Neural progenitor cell (in vitro differentiated cells): ENCODE measurements at regions not wholly inside any gene's neighbourhood (a gene's known extent, or its start where the extent isn't known, plus 50 kb on each side); places are given as distances from the start of the nearest gene placed in this dataset.

Source experiments
- EZH2phosphoT487 ChIP-seq: fragments of 200-600 bp; sonication (generic); IDR thresholded peaks from 2 replicates; pipeline ENCODE4 v1.6.1; 2017; ENCODE audit warnings: antibody characterized with exemption
- TF ChIP-seq, protein P1 (sequence below): fragments of 200-600 bp; sonication (generic); IDR thresholded peaks from 2 replicates; pipeline ENCODE4 v1.5.1; 2017; ENCODE audit warnings: antibody characterized with exemption, mild to moderate bottlenecking

DNA sequence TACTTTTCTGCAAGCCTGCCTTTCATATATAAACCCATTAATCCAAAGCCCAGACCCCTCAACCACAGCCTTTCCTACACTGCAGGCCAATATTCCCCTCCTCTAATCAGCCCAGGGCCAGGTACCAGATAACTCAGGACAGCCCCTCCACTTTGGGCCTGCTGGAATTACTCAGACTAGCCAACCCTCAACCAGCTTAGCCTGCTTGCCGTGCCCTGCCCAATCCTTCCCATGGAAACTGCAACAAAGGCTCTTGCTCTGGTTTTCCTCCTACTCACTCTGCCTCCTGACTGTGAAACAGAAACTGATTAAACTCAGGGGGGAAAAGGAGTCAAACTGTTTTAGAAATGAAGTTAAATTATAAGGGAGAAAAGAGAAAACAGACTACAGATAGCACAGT lies 248.1 kb downstream of the KLF13 start:
- TF ChIP-seq, protein P1, sequence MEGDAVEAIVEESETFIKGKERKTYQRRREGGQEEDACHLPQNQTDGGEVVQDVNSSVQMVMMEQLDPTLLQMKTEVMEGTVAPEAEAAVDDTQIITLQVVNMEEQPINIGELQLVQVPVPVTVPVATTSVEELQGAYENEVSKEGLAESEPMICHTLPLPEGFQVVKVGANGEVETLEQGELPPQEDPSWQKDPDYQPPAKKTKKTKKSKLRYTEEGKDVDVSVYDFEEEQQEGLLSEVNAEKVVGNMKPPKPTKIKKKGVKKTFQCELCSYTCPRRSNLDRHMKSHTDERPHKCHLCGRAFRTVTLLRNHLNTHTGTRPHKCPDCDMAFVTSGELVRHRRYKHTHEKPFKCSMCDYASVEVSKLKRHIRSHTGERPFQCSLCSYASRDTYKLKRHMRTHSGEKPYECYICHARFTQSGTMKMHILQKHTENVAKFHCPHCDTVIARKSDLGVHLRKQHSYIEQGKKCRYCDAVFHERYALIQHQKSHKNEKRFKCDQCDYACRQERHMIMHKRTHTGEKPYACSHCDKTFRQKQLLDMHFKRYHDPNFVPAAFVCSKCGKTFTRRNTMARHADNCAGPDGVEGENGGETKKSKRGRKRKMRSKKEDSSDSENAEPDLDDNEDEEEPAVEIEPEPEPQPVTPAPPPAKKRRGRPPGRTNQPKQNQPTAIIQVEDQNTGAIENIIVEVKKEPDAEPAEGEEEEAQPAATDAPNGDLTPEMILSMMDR, result no peak
- no peak for TF ChIP-seq EZH2phosphoT487
